ENCODE measurements at regions not wholly inside any gene's neighbourhood (a gene's known extent, or its start where the extent isn't known, plus 50 kb on each side); places are given as distances from the start of the nearest gene placed in this dataset.
"Not testable (repeated sequence)": the region's sequence is repeated elsewhere in the genome, so short reads cannot be mapped to it uniquely, and the experiment has no call there.

DNA sequence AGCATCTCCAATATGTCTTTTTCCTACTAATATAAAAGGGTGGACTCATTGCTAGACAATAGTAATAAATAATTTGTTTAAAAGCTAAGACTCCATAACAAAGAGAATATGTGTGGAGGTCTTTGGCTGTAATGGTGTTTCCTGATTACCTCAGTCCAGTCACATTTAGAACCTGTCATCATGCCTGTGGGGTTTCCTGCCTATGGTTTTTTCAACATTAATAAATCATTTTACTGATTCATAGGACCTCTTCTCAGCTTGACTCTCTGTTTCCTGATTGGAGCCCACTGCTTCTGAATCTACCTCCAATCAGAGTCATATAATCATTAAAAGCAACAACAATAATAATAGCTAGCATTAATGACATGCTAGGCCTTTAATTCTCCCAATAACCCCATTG lies 52.4 kb upstream of the GNAI1 start:
- DNase-seq = no peak

DNA sequence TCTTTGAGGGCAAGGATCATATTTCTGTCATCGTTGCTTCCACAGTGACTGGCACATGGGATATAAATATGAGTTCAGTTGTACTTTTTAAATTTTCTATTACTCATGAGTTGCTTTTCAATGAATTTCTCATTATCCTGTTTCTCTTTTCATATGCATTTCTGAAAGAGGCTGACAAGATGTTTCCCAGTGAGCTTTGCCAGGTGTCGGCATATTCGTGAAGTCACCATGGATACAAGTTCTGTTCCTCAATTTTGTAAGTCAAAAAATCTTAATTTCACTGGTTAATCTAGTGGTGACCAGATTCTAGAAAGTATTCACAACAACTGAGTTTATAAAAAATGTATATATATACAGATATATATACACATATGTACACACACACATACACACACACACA lies 55.7 kb upstream of the GNAI1 start:
- no peak for DNase-seq

DNA sequence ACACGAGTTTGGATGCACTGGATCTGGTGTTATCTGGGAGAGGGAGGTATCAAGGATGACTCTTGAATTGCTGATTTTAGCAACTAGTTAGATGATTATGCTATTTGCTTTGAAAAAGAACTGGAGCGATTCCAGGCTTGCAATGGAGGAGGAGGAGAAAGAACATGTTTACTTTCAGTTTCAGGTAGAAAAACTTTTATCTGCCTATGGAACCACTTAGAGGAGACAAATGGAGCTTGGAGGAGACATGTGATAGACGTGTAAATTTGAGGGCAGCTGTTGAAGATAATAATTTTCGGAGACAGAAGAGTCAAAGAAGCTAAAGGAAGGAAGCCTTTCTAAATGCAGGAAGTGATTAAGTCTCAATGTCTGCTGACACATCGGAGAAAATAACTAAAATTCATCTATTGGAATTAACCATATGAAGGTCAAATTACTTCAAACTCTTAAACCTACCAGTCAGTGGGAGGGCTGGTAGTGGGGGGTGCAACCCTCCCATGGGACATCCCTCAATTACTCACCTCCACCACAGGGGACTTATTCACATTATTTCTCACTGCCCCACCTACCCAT lies 56.4 kb upstream of the GNAI1 start:
- DNase-seq = peak; percentile 45

DNA sequence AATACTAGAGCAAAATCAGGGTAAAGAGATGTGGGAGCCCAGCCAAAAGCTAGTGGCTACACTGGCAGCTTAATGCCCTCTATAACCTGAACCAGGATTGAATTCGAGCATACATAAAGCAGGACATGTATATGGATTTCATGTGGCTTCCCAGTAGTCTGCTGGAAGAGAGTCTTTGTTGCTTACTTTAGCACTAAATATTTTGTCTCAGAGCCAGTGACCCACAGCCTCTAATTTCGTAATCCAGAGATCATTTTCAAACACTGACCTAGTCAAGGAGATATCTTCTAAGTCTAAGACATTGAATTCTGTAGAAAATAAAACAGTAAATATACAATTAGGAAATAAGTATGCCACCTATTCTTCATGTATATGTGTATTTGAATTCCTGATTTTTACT lies 64.2 kb upstream of the GNAI1 start:
- no peak for DNase-seq

DNA sequence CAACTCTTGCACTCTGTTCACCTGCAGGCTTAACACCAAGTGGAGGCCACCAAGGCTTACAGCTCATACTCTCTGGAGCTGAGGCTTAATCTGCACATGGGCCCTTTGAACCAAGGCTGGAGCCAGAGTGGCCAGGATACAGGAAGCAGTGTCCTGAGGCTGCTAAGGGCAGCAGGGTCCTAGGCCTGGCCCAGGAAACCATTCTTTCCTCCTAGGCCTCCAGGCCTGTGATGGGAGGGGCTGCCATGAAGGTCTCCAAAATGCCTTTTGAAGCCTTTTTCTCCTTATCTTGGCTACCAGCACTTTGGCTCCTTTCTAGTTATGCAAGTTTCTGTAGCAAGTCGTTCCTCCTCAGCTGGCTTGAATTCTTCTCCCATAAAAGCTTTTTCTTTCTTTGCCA lies 68.0 kb upstream of the GNAI1 start:
- no peak for DNase-seq

DNA sequence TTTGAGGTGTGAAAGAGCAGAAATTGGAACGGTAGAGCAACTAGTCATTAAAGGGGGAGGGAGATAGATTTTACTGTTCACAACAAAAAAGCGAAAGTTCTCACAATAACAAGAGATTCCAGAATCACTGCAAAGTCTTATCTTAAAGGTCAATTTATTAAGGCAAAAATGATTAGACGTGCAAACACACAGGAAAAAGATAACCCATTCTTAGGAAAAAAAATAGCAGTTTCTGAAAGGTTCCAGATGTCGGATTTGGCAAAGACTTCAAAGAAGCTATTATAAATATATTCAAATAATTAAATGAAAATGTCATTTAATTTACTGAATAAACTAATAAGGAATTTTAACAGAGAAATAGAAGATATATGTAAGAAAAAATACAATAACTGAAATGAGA lies 70.8 kb upstream of the GNAI1 start:
- no peak for DNase-seq

DNA sequence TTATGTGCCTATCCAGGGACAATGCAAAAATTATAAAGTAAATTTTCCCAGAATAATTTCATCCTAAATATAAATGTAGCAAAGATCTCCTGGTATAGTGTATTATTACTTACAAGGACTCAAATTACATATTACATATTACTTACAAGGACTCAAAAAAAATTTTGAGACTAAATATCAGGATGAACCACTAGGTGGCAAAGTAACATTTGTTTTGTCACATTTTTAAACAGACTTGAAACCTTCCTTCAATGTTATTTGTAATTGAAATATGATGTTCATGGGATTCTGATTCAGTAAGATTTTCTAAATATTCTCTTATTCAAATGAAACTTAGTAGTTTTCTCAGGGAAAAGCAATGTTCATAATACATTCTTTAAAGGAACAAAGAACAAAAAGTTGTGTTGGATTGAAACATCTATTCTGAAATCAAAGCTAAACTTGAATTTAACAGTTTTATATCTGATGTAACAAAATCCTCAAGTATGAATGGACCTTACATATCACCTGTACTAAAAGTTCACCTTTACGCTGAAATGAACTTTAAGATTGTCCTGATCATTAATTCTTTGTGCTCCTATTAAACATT lies 74.3 kb upstream of the GNAI1 start:
- DNase-seq = peak; percentile 61

DNA sequence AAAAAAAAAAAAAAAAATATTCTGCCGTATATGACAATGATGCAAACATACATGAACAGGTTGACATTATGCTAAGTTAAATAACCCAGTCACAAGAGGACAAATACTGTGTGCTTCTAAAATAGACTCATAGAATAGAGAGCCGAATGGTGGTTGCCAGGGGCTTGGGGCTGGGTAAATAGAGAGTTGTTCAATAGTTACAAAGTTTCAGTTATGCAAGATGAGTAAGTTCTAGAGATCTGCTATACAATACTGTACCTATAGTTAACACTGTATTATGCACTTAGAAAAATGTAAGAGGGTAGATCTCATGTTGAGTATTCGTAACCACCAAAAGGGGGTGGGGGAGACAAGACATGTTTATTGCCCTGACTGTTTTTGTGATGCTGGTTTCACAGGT lies 77.1 kb upstream of the GNAI1 start:
- DNase-seq = no peak

DNA sequence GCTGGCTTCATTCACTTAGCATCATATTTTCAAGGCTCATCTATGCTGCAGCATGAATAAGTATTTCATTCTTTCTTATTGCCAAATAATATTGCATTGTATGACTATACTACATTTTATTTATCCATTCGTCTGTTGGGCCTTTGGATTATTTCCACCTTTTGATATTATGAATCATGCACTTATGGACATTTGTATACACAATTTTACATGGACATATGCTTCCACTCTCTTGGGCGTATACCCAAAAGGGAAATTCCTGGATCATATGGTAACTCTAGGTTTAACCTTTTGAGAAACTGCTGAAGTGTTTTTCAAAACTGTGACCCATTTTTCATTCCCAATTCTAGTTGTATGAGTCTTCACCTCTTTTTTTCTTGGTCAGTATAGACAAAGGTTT lies 80.3 kb upstream of the GNAI1 start:
- no peak for DNase-seq

DNA sequence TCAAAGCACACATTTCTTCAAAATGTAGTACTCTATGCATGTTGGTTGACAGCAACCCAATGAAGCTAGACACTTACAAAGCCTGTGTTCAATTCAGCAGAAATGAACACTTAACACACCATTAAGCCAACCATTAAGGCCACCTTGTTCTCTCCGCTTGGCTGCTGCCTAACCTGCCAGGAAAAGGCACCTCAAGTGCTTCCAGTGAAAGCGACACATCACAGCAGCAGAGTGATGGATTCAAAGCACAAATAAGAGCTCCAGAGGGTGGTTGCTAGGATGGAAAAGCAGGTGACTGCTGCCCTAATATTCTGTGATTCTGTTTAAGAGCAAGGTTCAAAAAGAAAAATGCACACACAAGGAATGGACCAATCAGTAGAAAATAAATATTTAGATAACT lies 81.5 kb upstream of the GNAI1 start:
- DNase-seq = peak; percentile 97

DNA sequence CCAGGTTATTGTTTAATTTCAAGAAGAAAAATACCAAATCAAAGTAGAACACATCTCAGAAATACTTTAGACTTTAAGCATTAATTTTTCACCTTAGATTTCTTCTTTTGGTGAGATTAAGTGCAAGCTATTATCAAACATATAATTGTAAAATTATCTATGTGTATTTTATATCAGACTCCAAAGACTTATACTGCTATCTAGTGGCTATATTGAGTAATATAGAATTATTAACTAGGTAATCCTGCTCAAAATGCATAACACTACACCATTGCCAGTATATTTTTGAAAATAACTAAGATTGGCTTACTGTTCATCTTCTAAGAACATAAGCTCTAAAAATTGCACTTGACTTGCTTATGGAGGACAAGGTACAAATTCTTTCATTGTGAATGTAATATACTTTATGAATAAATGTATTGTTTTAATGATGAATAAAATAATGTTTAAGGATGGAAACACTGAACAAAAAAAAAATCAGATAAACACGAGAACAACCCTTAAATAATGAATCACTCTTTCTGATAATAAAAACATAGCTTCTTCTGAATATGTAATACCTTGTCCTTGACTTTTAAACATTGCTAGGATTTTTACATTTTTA lies 86.7 kb upstream of the GNAI1 start:
- no peak for DNase-seq

DNA sequence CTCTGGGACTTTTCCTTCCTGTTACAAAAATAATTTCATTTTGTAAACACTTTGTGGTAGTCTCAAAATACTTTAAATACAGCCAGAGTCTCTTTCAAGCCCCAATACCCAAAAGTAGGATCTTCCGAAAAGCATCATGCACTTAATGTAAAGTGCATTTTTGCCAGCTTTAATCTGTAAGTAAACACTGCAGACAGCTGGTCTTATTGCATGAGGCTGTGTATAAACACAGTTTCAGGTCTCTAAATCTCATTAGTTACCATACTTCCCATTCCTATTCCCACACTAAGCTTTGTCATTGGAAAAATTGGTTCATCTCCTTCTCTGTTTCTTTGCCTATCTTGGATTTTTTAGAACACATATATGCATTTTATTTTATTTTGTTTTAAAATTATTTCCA lies 87.6 kb upstream of the GNAI1 start:
- peak; percentile 24 for DNase-seq

DNA sequence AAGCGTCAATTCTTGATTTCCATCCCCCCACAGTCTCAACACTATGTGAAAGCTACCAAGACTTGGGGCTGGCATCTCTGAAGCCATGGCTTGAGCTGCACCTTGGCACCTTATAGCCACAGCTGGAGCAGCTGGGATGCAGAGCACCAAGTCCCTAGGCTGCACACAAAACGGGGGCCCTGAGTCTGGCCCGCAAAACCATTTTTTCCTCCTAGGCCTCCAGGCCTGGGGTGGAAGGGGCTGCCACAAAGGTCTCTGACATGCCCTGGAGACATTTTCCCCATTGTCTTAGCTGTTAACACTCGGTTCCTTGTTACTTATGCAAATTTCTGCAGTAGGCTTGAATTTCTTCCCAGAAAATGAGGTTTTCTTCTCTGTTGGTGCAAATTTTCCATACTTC lies 89.8 kb upstream of the GNAI1 start:
- DNase-seq = no peak

DNA sequence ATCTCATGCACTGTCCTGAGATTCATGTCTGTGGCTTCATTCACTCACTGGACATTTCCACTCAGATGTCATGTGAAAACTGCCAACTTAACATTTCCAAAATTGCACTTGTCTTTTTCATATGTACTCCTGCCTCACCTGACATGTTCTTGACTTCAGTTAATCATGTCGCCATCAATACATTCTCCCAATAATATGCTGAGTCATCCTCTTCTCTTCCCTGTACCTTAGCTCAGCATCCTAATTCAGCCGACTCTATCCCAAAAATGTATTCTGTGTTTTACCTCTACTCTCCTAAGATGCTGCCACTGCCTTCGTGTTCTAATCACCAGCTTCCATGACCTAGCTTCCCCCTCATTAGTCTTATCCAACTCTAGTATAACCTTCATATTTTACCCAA lies 93.9 kb upstream of the GNAI1 start:
- DNase-seq = no peak

DNA sequence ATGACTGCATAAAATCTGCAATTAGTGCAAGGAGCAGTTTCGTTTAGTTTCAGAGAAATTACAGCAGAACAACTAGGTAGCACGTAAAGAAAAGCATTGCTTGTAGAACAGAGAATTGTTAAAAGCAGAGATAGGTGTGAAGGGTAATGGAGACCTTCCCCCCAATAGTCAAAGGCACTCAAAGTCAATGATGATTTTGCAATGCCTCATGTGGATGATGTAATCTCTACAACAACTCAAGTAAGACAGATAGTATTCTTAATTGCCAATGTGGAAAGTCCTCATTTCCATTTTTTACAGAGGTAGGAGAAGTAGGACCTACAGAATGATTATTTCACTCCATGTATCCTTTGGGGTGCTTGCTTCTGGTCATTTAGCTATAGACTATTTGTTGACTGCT lies 94.3 kb upstream of the GNAI1 start:
- no peak for DNase-seq

DNA sequence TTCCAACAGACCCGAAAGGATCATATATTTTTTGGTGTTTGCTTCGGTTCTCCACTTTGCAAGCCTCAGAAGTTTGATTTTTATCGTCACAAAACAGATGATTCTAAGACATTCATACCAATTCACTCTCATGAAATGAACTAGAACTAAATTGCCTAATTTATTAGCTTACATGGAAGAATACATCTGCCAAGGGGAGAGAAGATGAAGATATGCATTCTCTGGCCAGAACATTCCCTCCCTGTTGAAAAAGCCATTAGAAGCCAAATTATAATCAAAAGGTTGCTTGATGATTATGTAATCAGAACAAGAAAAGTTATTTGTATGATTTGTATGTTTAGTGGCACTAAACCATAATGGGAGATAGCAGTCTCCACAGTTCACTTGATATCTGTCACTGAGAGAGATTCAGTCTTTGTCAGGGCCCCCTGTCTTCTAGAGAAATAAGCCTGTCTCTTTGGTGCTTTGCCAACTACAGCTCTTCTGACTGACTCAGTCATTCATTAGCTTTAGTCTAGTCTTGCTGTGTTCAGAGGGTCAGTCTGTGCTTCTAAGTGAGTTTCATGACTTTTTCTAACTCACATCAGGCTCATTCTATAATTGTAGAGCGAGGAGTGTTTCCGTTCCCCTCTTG lies 95.3 kb upstream of the GNAI1 start:
- peak; percentile 32 for DNase-seq

DNA sequence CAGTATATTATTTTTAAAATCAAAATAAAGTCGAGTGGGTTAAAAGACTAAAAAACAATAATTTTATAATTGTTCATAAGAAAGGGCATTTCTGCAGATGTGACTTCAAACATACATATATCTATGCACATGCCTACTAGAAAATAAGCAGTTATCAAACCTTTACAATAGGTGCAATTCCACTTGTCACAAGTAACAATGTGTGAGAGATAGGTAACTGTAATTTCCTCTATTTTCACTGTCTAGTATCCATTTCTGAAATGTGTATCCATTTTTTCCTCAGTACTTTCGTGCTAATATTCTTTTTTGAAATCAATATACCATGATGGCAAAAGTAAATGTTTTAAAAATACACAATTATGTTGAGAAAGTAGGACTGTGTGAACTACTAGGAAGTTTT lies 96.9 kb upstream of the GNAI1 start:
- DNase-seq = no peak

DNA sequence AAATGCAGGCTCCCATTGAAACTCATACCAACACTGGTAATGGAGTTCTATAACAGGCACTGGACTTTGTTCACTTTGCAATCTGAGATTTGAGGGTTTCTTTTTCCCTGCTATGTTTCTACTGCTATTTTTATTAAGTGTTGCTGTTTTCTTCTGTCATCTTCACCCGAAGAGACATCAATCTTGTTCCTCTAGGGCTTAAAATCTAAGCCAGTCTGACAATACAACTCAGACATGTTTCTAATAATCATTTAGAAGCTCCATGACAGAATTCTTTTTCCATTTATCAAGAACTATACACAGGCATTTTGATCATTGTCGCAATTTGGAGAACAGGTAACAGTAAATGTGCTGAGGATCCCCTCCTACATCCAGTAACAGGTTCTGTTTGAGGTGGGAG lies 98.5 kb upstream of the GNAI1 start:
- no peak for DNase-seq

DNA sequence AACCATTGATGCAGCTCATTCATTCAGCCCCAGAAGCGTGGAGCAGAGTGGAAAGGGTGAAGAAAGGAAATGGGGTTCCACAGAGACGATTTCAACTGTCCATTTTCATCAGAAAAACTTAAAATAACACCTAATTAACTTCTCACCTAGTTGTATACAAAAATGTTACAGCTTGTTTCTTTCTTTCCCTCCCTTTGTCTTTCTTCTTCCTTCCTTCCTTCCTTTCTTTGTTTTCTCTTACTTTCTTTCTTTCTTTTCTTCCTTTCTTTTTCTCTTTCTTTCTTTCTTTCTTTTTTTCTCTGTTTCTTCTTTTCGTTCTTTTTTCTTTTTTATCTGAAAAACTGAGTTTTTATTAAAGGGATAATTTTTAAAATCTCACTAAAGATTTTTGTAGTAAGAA lies 105.9 kb upstream of the GNAI1 start:
- DNase-seq = no peak

DNA sequence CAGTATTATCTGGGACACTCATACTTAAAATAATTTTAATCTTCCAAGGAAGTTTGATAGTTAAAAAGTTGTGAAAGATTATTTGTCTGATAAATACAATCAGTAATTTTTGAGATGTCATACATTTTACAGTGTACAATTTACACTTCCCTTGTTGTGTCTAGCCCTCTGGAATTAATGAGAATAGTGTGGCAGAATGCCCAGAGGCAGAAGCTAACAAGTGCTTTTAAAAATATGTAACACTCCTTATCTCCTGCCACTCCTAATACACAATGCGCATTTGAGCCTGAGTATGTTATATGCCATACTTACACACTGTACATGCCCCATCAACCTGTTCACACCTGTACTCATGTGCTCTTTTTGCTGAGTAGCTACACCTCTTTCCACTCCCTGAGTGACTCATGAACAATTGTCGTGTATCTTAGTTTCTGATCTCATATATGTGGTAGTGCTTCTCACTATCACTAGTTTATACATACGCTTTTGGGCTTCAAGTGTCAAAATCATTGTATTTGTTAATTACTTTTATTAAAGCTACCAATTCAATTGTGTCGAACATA lies 106.9 kb upstream of the GNAI1 start:
- DNase-seq = peak; percentile 20

DNA sequence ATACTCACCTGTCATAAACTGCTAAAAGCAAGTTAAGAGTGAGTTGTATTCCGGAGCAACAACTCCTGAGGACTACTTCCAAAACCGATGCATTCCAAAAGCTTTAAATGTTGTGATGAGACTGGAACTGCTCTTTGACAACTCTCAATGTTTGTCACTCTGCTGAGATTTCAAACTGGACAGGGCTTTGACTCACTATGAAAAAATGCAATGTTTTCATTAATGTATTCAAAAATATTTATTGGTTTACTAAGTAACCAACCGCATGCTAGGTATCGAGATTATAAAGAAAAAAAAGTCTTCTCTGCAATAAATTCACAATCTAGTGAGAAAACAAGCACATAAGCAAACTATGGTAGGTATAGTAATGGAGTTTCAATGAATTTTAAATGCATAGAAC lies 107.9 kb upstream of the GNAI1 start:
- no peak for DNase-seq

DNA sequence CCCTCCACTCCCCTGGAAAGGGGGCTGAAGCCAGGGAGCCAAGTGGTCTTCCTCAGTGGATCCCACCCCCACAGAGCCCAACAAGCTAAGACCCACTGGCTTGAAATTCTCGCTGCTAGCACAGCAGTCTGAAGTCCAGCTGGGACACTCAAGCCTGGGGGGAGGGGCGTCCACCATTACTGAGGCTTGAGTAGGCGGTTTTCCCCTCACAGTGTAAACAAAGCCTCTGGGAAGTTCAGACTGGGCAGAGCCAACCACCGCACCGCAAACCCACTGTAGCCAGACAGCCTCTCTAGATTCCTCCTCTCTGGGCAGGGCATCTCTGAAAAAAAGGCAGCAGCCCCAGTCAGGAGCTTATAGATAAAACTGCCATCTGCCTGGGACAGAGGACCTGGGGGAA lies 114.4 kb upstream of the GNAI1 start:
- not testable (repeated sequence) for DNase-seq

DNA sequence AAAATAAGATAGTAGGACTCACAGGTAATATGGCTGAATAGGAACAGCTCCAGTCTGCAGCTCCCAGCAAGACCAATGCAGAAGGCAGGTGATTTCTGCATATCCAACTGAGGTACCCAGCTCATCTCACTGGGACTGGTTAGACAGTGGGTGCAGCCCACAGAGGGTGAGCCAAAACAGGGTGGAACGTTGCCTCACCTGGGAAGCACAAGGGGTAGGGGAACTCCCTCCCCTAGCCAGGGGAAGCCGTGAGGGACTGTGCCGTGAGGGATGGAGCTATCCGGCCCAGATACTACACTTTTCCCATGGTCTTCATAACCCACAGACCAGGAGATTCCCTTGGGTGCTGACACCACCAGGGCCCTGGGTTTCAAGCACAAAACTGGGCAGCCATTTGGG lies 114.8 kb upstream of the GNAI1 start:
- DNase-seq = not testable (repeated sequence)
